ENCODE measurements at regions not wholly inside any gene's neighbourhood (a gene's known extent, or its start where the extent isn't known, plus 50 kb on each side); places are given as distances from the start of the nearest gene placed in this dataset.

DNA sequence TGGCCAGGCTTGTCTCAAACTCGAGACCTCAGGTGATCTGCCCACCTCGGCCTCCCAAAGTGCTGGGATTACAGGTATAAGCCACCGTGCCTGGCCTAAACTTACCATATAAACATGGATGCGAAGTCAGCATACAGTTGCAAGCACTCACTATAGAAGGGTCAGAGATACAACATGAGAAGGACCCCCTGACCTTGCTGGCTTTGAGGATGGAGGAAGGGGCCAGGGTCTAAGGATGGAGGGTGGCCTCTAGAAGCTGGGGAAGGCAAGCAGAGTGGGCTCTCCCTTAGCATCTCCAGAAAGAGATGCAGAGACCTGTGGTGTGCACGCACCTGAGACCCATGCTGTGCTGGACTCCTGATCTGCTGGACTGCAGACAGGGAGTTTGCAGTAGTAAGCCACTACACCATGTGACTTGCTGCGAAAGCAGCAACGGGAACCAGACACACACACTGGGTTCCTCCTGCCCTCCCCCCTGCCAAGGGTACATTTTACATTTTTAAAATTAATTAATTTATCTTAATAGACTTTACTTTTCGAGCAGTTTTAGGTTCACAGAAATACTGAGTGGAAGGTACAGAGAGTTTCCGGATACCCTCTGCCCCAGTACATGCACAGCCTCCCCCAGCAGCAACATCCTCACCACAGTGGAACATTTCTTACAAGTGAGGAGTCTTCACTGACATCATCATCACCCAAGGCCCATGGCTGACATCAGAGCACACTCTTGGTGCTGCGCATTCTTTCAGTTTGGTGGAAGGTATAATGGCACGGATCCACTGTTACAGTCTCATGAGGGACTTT is 170.1 kb upstream of the B3GAT1 start:
- DNase-seq = no peak

GRCh38 chr11:134581121-134581626 is 169.1 kb upstream of the B3GAT1 start:
- no peak for DNase-seq

GRCh38 chr11:134580610-134580975 is 168.6 kb upstream of the B3GAT1 start:
- no peak for DNase-seq

GRCh38 chr11:134579724-134580609 is 167.9 kb upstream of the B3GAT1 start:
- DNase-seq = no peak

DNA sequence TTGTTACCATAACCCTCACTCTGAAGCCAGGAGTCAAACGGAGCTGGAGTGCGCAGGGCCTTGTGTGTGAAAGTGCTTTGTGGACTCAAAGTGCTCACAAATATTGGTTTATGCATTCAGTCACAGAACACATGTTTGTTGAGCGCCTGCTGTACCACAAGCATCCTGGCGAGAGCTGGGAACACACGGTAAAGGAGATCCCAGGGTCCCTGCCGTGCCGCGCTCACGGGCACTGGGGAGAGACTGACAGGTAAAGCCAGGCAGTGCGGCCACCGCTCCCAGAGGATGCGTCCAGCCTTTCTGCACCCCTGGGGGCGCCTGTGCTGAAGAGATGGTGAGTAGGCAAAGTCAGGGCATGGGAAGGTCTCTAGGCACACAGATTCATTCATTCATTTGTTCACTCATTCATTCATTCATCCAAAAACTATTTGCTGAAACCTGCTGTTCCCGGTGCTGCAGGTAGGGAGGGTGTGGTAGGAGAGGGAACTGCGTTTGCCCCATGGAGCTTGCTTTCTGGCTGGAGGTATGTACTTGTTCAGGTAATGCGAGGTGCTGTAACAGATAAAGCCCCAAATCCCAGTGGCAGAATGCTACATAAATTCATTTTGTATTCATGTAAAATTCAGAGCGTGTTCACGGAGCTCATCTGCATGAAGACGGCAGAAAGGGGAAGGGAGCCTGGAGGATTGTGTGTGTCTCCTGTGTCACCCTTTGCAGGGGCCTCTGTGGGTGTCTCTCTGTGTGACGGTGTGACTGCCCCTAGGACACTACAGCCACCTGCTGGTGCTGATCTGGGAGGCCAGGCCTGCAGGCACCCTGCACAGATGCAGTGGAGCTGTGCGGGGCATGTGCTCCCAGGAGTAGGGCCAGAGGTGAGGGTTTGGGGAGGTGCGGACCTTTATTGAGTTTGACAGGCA is 167.0 kb upstream of the B3GAT1 start:
- DNase-seq = no peak

- no peak for DNase-seq
Observed at GRCh38 chr11:134577751-134578395, 165.8 kb upstream of the B3GAT1 start.

GRCh38 chr11:134576721-134577171 is 164.7 kb upstream of the B3GAT1 start:
- no peak for DNase-seq

DNA sequence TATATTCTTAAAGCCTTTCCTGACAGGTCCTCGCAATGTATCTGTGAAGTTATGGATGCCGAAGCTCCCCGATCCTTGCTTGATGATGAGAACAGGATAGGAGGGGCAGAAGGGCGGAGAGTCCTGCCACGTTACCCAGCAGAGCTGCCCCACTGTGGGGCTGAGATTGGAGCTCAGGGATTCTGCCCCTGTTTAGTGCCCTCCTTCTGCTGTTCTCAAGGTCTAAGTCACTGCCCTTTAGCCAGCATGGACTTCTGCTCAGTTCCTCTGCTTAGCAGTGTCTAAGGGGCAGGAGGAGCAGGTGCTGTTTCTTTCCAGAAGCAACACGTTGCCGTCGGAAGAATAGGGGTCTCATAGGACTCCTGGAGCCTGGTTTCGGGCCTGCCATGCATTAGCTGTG is 164.2 kb upstream of the B3GAT1 start:
- DNase-seq = no peak

- DNase-seq = no peak
Observed at GRCh38 chr11:134575504-134576230, 163.6 kb upstream of the B3GAT1 start.

DNA sequence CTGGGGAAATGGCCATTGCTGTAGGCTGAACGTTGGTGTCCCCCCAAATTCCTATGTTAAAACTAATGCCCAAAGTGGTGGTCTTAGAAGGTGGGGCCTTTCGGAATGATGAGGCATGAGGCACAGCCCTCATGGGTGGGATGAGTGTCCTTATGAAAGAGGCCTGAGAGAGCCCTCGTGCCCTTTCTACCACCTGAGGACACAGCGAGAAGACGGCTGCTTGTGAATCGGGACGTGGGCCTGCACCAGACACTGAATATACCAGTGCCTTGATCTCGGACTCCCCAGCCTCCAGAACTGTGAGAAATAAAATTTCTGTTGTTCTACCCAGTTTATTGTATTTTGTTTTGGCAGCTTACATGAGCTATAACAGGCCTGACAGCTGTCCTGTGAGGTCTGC is 162.9 kb upstream of the B3GAT1 start:
- no peak for DNase-seq

GRCh38 chr11:134574425-134574824 is 162.4 kb upstream of the B3GAT1 start:
- DNase-seq = no peak

DNA sequence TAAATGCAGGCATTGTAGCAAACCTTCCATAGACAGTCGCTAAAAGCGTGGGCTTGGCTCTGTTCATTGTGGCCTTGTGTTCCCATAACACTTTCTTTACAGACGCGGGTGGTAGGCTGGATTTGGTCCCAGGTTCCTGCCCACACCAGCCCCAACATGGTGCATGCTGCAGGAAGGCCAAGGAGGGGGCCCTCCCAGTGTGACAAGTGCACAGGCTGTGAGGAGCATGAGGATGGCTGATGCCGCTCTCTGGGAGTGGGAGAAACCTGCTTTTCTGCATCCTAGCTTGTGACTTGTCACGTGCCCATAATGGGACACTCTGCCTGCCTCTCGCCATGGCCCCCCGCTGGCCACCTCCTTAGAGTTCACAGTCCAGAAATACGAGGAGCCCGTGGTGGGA is 161.8 kb upstream of the B3GAT1 start:
- no peak for DNase-seq

GRCh38 chr11:134572741-134573675 is 161.0 kb upstream of the B3GAT1 start:
- no peak for DNase-seq

- DNase-seq = no peak
Observed at GRCh38 chr11:134571301-134571700, 159.3 kb upstream of the B3GAT1 start.

GRCh38 chr11:134569195-134569594 is 157.2 kb upstream of the B3GAT1 start:
- DNase-seq = no peak

GRCh38 chr11:134566311-134566710 is 154.3 kb upstream of the B3GAT1 start:
- no peak for DNase-seq

DNA sequence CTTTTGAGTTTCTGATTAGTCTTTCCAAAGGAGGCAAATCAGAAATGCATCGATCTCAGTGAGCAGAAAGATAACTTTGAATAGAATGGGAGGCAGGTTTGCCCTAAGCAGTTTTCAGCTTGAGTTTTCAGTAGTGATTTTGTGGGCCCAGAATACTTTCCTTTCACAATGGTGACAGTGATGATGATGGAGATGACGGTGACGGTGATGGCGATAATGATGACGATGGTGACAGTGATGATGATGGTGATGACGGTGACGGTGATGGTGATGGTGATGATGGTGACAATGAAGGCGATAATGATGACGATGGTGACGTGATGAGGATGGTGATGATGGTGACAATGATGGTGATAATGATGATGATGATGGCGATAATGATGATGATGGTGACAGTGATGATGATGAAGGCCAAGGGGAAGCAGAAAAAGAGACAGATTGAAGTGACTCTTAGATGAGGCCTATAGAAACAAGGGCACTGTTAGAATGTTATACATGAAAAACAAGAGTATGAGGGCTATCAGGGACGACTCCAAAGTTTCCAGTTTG is 153.4 kb upstream of the B3GAT1 start:
- no peak for DNase-seq

DNA sequence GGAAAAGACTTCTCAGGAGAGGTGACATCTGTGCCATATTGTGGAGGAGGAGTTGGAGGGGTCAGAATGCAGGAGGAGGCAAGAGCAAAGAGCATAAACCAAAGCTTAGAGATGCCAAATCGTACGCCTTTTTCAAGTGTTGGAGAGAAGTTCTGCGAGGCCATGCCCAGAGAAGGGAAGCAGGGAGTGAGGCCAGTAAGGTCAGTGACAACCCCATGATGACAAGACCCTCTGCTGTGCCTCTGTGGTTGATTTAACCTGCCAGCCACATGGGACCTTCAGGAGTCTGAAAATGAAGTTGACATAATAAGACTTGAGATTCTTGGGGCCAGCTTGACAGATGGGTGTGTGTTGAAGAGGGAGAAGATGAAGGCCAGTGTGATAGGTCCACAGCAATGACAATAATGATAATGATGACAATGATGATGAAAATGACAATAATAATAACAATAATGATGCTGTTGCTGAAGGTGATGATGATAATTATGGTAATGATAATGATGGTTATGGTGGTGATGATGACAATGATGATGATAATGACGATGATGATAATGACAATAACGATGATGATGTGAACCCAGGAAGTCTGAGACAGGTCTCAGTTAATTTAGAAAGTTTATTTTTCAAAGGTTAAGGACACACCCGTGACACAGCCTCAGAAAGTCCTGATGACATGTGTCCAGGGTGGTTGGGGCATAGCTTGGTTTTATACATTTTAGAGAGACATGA is 152.6 kb upstream of the B3GAT1 start:
- no peak for DNase-seq

DNA sequence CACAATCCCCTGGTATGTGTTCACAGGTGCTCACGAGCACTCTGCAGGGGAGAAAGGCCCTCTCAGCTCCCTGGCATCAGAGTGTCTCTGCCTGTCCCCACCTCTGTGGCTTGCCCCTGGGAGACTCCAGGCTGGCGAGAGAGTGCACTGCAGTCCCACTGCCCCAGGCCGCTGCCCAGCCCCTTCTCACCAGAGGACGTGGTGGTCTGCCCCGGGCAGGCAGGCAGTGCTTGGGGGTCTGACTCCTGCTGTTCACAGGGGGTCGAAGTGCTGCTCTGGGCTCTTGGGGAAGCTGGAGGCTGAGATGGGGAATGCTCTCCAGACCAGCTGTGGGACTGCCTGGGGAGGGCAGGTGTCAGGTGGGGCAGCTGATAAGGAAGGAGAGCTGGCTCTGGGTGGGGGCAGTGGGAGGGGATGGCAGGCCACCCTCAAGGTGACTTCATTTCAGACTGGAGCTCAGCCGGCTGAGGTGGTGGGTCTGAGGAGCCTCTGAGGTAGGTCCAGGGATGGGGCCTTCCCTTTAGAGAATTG is 151.0 kb upstream of the B3GAT1 start:
- DNase-seq = no peak

All from inflammatory macrophage treated with lipopolysaccharide for 4 hours (primary cell).